ENCODE measurements at regions not wholly inside any gene's neighbourhood (a gene's known extent, or its start where the extent isn't known, plus 50 kb on each side); places are given as distances from the start of the nearest gene placed in this dataset.

- Histone ChIP-seq H3K9me2 (ENCODE audit: insufficient read depth) (no peaks in the 10 kb centered on the region), H3K27ac (ENCODE audit: low read depth) (no peak overlapping the region), H2AFZ (no peak overlapping the region), H3K4me3 (no peak overlapping the region), H3K27me3 (ENCODE audit: insufficient read depth) (no peaks in the 10 kb centered on the region), H4K20me1 (replicated peaks; ENCODE audit: insufficient read depth) (no peaks in the 10 kb centered on the region), H3F3A (replicated peaks; ENCODE audit: low read depth) (no peaks in the 10 kb centered on the region), H3K36me3 (ENCODE audit: insufficient read depth) (no peaks in the 10 kb centered on the region), H3K4me2 (no peak overlapping the region), H3K4me1 (ENCODE audit: insufficient read depth) (no peaks in the 10 kb centered on the region), H3K79me2 (replicated peaks; ENCODE audit: insufficient read depth) (no peaks in the 10 kb centered on the region)
- DNase-seq (ENCODE audit: low spot score) (no peak), ATAC-seq (no peak)
- no peaks in the 10 kb centered on the region for H3K9me3 Mint-ChIP-seq
- no peak overlapping the region for H3K4me3 Mint-ChIP-seq
- no peak for TF ChIP-seq JUNB (IDR thresholded peaks at IDR 0.05; ENCODE audit: unreplicated experiment)
- TF ChIP-seq ZNF114 (CRISPR knock-in tag; IDR thresholded peaks at IDR 0.05), result no peak
- no peak for TF ChIP-seq EZH2phosphoT487 (IDR thresholded peaks at IDR 0.05; ENCODE audit: unreplicated experiment)
- no peak for TF ChIP-seq STAT1 (IDR thresholded peaks at IDR 0.05; ENCODE audit: unreplicated experiment)
- TF ChIP-seq ETS1 (IDR thresholded peaks at IDR 0.05), result no peak
- no peak for TF ChIP-seq NANOG (IDR thresholded peaks at IDR 0.05; ENCODE audit: borderline replicate concordance)
- TF ChIP-seq CREB1 (CRISPR knock-in tag; IDR thresholded peaks at IDR 0.05; ENCODE audit: low read depth), result no peak
- TF ChIP-seq, protein P1, sequence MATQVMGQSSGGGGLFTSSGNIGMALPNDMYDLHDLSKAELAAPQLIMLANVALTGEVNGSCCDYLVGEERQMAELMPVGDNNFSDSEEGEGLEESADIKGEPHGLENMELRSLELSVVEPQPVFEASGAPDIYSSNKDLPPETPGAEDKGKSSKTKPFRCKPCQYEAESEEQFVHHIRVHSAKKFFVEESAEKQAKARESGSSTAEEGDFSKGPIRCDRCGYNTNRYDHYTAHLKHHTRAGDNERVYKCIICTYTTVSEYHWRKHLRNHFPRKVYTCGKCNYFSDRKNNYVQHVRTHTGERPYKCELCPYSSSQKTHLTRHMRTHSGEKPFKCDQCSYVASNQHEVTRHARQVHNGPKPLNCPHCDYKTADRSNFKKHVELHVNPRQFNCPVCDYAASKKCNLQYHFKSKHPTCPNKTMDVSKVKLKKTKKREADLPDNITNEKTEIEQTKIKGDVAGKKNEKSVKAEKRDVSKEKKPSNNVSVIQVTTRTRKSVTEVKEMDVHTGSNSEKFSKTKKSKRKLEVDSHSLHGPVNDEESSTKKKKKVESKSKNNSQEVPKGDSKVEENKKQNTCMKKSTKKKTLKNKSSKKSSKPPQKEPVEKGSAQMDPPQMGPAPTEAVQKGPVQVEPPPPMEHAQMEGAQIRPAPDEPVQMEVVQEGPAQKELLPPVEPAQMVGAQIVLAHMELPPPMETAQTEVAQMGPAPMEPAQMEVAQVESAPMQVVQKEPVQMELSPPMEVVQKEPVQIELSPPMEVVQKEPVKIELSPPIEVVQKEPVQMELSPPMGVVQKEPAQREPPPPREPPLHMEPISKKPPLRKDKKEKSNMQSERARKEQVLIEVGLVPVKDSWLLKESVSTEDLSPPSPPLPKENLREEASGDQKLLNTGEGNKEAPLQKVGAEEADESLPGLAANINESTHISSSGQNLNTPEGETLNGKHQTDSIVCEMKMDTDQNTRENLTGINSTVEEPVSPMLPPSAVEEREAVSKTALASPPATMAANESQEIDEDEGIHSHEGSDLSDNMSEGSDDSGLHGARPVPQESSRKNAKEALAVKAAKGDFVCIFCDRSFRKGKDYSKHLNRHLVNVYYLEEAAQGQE (IDR thresholded peaks at IDR 0.05; ENCODE audit: unreplicated experiment), result no peak
- no peak for TF ChIP-seq EZH2 (IDR thresholded peaks at IDR 0.05; ENCODE audit: low read depth, unreplicated experiment)
- TF ChIP-seq ZNF462 (CRISPR knock-in tag; IDR thresholded peaks at IDR 0.05), result no peak
- TF ChIP-seq POLR2AphosphoS5 (IDR thresholded peaks at IDR 0.05; ENCODE audit: low read depth), result no peak
- TF ChIP-seq, protein P2, sequence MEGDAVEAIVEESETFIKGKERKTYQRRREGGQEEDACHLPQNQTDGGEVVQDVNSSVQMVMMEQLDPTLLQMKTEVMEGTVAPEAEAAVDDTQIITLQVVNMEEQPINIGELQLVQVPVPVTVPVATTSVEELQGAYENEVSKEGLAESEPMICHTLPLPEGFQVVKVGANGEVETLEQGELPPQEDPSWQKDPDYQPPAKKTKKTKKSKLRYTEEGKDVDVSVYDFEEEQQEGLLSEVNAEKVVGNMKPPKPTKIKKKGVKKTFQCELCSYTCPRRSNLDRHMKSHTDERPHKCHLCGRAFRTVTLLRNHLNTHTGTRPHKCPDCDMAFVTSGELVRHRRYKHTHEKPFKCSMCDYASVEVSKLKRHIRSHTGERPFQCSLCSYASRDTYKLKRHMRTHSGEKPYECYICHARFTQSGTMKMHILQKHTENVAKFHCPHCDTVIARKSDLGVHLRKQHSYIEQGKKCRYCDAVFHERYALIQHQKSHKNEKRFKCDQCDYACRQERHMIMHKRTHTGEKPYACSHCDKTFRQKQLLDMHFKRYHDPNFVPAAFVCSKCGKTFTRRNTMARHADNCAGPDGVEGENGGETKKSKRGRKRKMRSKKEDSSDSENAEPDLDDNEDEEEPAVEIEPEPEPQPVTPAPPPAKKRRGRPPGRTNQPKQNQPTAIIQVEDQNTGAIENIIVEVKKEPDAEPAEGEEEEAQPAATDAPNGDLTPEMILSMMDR (conservative IDR thresholded peaks at IDR 0.05; ENCODE audit: low read depth in 2 of 2), result no peak
- no peak for TF ChIP-seq ZNF331 (CRISPR knock-in tag; IDR thresholded peaks at IDR 0.05; ENCODE audit: low read depth)
- H3K27ac Mint-ChIP-seq, result no peak overlapping the region
- no peaks in the 10 kb centered on the region for H3K36me3 Mint-ChIP-seq (ENCODE audit: low read depth)
- H3K4me1 Mint-ChIP-seq, result peaks cover 5% of the 10 kb centered on the region; the same call in 2 of the 3 replicates
- peaks cover 4% of the 10 kb centered on the region for H3K27me3 Mint-ChIP-seq (ENCODE audit: insufficient read depth, low read depth, poor library complexity)
These were observed 144.8 kb upstream of the KRR1 start for GRCh38 chr12:75656210-75656609.

All from GM23338 (cell line).